Endothelial cell of umbilical vein (primary cell): ENCODE measurements at regions not wholly inside any gene's neighbourhood (a gene's known extent, or its start where the extent isn't known, plus 50 kb on each side); places are given as distances from the start of the nearest gene placed in this dataset.

ENCODE experiments used
- EZH2 ChIP-seq: IDR thresholded peaks from 2 replicates; pipeline ENCODE4 v1.6.1; 2012; ENCODE audit warnings: borderline replicate concordance, low read depth, mild to moderate bottlenecking, moderate library complexity, low read length, inconsistent platforms; ENCODE audit not compliant: severe bottlenecking
- FOS ChIP-seq: IDR thresholded peaks from 2 replicates; pipeline ENCODE4 v1.6.1; 2011; ENCODE audit warnings: mild to moderate bottlenecking, low read length, moderate library complexity, borderline replicate concordance; ENCODE audit not compliant: insufficient read depth
- GATA2 ChIP-seq: IDR thresholded peaks from 2 replicates; pipeline ENCODE4 v1.7.0; 2011; ENCODE audit warnings: low read depth, mild to moderate bottlenecking, moderate library complexity, mixed read lengths, low read length; ENCODE audit not compliant: insufficient read length, insufficient read depth
- MYC ChIP-seq: IDR thresholded peaks from one replicate; pipeline ENCODE4 v1.6.1; 2011; ENCODE audit warnings: mild to moderate bottlenecking, low read depth, low read length
- POLR2A ChIP-seq: IDR thresholded peaks from 2 replicates; pipeline ENCODE4 v1.6.1; 2012; ENCODE audit warnings: low read depth, mild to moderate bottlenecking, control low read depth, low read length
- POLR2AphosphoS5 ChIP-seq: IDR thresholded peaks from 2 replicates; pipeline ENCODE4 v1.6.1; 2012; ENCODE audit warnings: low read depth, mild to moderate bottlenecking, control low read depth, low read length, moderate library complexity; ENCODE audit not compliant: insufficient read depth
- TF ChIP-seq, protein P1 (sequence below), 2 donors: IDR thresholded peaks; 1 replicate in 1 of 2; 2 replicates in 1 of 2; pipeline ENCODE4 v1.5.1; 2011; ENCODE audit warnings: low read length in 2 of 2, mild to moderate bottlenecking in 2 of 2, moderate library complexity in 2 of 2, control low read depth in 1 of 2, inconsistent platforms in 1 of 2, low read depth in 1 of 2; ENCODE audit not compliant: insufficient read depth in 1 of 2; ENCODE audit errors: extremely low read depth in 1 of 2

DNA sequence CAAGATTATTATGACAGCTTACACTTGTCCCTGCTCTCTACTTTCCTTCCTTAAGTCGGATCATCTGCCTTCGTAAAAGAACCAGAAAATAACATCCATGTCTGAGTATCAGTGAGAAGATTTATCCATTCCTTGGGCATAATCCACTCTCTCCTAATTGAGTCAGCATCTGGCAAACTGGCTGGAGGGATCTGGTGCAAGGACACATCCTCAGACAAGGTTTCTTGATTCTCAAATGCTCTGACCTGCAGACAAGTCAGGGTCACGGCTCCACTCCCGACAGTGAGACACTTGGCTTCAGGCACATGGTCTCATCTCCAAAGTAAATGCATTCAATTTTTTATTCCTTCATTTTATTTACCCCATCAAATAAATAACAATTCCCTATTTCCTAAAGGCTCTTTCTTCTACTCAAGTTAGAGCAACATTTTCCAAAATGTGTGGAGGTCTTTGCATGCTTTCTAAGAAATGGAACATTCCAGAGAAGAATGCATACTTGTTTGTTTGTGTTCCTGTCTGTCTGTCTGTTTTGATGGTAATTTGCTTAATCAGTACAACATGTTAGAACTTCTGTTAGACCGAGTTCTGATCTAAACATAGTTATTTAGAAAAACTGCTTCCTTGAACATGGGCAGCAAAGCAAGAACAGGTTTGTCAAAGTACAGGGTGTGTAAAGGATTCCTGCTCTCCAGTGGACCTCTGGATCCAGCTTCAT, 246.9 kb downstream of the IRS1 start:
- TF ChIP-seq, protein P1, sequence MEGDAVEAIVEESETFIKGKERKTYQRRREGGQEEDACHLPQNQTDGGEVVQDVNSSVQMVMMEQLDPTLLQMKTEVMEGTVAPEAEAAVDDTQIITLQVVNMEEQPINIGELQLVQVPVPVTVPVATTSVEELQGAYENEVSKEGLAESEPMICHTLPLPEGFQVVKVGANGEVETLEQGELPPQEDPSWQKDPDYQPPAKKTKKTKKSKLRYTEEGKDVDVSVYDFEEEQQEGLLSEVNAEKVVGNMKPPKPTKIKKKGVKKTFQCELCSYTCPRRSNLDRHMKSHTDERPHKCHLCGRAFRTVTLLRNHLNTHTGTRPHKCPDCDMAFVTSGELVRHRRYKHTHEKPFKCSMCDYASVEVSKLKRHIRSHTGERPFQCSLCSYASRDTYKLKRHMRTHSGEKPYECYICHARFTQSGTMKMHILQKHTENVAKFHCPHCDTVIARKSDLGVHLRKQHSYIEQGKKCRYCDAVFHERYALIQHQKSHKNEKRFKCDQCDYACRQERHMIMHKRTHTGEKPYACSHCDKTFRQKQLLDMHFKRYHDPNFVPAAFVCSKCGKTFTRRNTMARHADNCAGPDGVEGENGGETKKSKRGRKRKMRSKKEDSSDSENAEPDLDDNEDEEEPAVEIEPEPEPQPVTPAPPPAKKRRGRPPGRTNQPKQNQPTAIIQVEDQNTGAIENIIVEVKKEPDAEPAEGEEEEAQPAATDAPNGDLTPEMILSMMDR (IDR thresholded peaks at IDR 0.05; ENCODE audit: extremely low read depth in 1 of 2, insufficient read depth in 1 of 2, low read depth in 1 of 2, low read length in 2 of 2), result no peak
- no peak for TF ChIP-seq FOS
- TF ChIP-seq POLR2AphosphoS5, result no peak
- no peak for TF ChIP-seq POLR2A
- TF ChIP-seq MYC, result no peak
- no peak for TF ChIP-seq EZH2
- no peak for TF ChIP-seq GATA2
